ENCODE measurements at regions not wholly inside any gene's neighbourhood (a gene's known extent, or its start where the extent isn't known, plus 50 kb on each side); places are given as distances from the start of the nearest gene placed in this dataset.

DNA sequence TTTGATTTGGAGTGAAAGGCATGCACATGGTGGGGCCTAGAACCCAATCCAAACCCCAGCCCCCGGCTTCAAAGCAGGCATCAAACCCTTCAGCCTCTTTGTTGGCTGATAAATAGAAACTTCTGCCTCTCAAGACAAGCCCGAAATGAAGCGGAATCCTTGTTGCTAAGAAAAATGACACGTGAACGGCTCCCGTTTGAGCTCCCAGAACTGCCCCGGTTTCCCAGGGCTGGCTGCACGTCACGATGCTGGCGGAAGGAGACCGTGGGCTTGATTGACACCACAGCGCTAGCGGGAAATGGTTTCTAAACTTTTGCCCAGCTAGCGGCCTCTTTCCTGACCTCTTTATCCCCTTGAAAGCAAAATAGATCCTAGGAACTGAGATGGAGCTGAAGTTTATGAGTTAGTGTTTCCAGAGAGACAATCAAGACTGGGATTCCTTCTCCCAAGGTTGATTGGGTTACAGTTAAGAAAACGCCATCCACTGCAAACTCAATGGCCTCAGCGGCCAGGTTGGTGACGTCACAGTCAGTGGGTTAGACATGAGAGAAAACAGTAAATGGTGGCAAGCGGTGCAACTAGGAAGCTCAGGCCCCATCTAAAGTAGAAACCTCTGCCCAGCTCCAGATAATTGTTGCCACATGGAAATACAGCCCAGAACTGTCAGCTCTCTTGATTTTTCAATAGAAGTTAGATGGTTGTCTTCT, 117.0 kb downstream of the ANKRD60 start:
- DNase-seq (ENCODE audit: low read depth, low spot score) = no peak
- Histone ChIP-seq H3K4me3 (no peak overlapping the region), H3K4me1 (ENCODE audit: control insufficient read depth, insufficient read depth, low read length) (no peaks in the 10 kb centered on the region), H4K20me1 (ENCODE audit: control insufficient read depth, insufficient read depth) (no peaks in the 10 kb centered on the region), H3K9ac (ENCODE audit: control insufficient read depth, insufficient read depth, low read length) (no peak overlapping the region), H3K36me3 (ENCODE audit: control insufficient read depth in 2 of 2, insufficient read depth in 2 of 2, low read length in 1 of 2) (no peaks in the 10 kb centered on the region), H3K9me3 (replicated peaks; ENCODE audit: control insufficient read depth, insufficient read depth, low read length) (no peaks in the 10 kb centered on the region; the same call in 2 of the 3 replicates), H2AFZ (ENCODE audit: control insufficient read depth, low read depth, low read length) (no peak overlapping the region), H3K4me2 (ENCODE audit: control insufficient read depth, insufficient read depth) (no peak overlapping the region), H3K27me3 (replicated peaks in 1 of 2; ENCODE audit: control insufficient read depth in 2 of 2, insufficient read depth in 2 of 2, low read length in 1 of 2) (no peaks in the 10 kb centered on the region), H3K27ac (ENCODE audit: control insufficient read depth, insufficient read depth) (no peak overlapping the region), H3K79me2 (ENCODE audit: control insufficient read depth, insufficient read depth, low read length) (no peaks in the 10 kb centered on the region)
- intact Hi-C loops (cut with micrococcal nuclease; ENCODE audit: unreplicated experiment) (no loop called here), in situ Hi-C loops (cut with MboI) (no loop called here)
- no peak for FAIRE-seq
- ATAC-seq = no peak
- ChIA-PET CTCF (interaction anchor here (1.8 kb wide), 1 partner anchor 23 kb away, joined by 6 read pairs; no protein-coding TSS in a partner anchor), POLR2A (no interaction called here), SMC1A (ENCODE audit: uncharacterized antibody, unreplicated experiment) (interaction anchor here (1.0 kb wide), 1 partner anchor 429 kb away, joined by 3 read pairs; no protein-coding TSS in a partner anchor), RAD21 (ENCODE audit: unreplicated experiment) (no interaction called here)
- BruUV-seq (replicated peaks) = no TSS peak
- WGBS (ENCODE audit: insufficient coverage, insufficient replicate concordance, low lambda C conversion rate, missing lambda C conversion rate) = 56% methylated on average over 18 of the region's 18 CpGs
- TF ChIP-seq ASH2L (IDR thresholded peaks at IDR 0.05; ENCODE audit: borderline replicate concordance, low read depth) (no peak), CHD2 (IDR thresholded peaks at IDR 0.05; ENCODE audit: borderline replicate concordance, low read depth, low read length) (no peak), IKZF1 (conservative IDR thresholded peaks at IDR 0.05) (no peak), EP300 (IDR thresholded peaks at IDR 0.05; ENCODE audit: borderline replicate concordance in 1 of 2, control insufficient read depth in 1 of 2, low read depth in 2 of 2, low read length in 2 of 2) (no peak), RUNX3 (IDR thresholded peaks at IDR 0.05; ENCODE audit: low read length) (no peak), ZNF622 (IDR thresholded peaks at IDR 0.05) (no peak), PAX5 (IDR thresholded peaks at IDR 0.05; ENCODE audit: borderline replicate concordance, low read depth, low read length) (no peak), IKZF2 (IDR thresholded peaks at IDR 0.05) (no peak)
- TF ChIP-seq, protein P1, sequence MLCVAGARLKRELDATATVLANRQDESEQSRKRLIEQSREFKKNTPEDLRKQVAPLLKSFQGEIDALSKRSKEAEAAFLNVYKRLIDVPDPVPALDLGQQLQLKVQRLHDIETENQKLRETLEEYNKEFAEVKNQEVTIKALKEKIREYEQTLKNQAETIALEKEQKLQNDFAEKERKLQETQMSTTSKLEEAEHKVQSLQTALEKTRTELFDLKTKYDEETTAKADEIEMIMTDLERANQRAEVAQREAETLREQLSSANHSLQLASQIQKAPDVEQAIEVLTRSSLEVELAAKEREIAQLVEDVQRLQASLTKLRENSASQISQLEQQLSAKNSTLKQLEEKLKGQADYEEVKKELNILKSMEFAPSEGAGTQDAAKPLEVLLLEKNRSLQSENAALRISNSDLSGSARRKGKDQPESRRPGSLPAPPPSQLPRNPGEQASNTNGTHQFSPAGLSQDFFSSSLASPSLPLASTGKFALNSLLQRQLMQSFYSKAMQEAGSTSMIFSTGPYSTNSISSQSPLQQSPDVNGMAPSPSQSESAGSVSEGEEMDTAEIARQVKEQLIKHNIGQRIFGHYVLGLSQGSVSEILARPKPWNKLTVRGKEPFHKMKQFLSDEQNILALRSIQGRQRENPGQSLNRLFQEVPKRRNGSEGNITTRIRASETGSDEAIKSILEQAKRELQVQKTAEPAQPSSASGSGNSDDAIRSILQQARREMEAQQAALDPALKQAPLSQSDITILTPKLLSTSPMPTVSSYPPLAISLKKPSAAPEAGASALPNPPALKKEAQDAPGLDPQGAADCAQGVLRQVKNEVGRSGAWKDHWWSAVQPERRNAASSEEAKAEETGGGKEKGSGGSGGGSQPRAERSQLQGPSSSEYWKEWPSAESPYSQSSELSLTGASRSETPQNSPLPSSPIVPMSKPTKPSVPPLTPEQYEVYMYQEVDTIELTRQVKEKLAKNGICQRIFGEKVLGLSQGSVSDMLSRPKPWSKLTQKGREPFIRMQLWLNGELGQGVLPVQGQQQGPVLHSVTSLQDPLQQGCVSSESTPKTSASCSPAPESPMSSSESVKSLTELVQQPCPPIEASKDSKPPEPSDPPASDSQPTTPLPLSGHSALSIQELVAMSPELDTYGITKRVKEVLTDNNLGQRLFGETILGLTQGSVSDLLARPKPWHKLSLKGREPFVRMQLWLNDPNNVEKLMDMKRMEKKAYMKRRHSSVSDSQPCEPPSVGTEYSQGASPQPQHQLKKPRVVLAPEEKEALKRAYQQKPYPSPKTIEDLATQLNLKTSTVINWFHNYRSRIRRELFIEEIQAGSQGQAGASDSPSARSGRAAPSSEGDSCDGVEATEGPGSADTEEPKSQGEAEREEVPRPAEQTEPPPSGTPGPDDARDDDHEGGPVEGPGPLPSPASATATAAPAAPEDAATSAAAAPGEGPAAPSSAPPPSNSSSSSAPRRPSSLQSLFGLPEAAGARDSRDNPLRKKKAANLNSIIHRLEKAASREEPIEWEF (IDR thresholded peaks at IDR 0.05; ENCODE audit: insufficient replicate concordance, low read depth, low read length) = no peak
- TF ChIP-seq, protein P2, sequence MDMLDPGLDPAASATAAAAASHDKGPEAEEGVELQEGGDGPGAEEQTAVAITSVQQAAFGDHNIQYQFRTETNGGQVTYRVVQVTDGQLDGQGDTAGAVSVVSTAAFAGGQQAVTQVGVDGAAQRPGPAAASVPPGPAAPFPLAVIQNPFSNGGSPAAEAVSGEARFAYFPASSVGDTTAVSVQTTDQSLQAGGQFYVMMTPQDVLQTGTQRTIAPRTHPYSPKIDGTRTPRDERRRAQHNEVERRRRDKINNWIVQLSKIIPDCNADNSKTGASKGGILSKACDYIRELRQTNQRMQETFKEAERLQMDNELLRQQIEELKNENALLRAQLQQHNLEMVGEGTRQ (IDR thresholded peaks at IDR 0.05; ENCODE audit: borderline replicate concordance, low read depth, low read length) = no peak
- TF ChIP-seq, protein P3, sequence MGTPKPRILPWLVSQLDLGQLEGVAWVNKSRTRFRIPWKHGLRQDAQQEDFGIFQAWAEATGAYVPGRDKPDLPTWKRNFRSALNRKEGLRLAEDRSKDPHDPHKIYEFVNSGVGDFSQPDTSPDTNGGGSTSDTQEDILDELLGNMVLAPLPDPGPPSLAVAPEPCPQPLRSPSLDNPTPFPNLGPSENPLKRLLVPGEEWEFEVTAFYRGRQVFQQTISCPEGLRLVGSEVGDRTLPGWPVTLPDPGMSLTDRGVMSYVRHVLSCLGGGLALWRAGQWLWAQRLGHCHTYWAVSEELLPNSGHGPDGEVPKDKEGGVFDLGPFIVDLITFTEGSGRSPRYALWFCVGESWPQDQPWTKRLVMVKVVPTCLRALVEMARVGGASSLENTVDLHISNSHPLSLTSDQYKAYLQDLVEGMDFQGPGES (IDR thresholded peaks at IDR 0.05) = no peak
- TF ChIP-seq, protein P4, sequence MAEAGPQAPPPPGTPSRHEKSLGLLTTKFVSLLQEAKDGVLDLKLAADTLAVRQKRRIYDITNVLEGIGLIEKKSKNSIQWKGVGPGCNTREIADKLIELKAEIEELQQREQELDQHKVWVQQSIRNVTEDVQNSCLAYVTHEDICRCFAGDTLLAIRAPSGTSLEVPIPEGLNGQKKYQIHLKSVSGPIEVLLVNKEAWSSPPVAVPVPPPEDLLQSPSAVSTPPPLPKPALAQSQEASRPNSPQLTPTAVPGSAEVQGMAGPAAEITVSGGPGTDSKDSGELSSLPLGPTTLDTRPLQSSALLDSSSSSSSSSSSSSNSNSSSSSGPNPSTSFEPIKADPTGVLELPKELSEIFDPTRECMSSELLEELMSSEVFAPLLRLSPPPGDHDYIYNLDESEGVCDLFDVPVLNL (IDR thresholded peaks at IDR 0.05; ENCODE audit: low read depth, low read length) = no peak
- TF ChIP-seq, protein P5, sequence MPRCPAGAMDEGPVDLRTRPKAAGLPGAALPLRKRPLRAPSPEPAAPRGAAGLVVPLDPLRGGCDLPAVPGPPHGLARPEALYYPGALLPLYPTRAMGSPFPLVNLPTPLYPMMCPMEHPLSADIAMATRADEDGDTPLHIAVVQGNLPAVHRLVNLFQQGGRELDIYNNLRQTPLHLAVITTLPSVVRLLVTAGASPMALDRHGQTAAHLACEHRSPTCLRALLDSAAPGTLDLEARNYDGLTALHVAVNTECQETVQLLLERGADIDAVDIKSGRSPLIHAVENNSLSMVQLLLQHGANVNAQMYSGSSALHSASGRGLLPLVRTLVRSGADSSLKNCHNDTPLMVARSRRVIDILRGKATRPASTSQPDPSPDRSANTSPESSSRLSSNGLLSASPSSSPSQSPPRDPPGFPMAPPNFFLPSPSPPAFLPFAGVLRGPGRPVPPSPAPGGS (IDR thresholded peaks at IDR 0.05; ENCODE audit: borderline replicate concordance, insufficient read depth, low read depth, low read length, poor library complexity, severe bottlenecking) = no peak

Data from GM12878 (cell line).